Inflammatory macrophage treated with lipopolysaccharide for 4 hours (primary cell): ENCODE measurements at regions not wholly inside any gene's neighbourhood (a gene's known extent, or its start where the extent isn't known, plus 50 kb on each side); places are given as distances from the start of the nearest gene placed in this dataset.
"Not testable (repeated sequence)": the region's sequence is repeated elsewhere in the genome, so short reads cannot be mapped to it uniquely, and the experiment has no call there.

Experiments used
- DNase-seq: peaks from one replicate; pipeline ENCODE4 v3.0.0-alpha.2; 2020

DNA sequence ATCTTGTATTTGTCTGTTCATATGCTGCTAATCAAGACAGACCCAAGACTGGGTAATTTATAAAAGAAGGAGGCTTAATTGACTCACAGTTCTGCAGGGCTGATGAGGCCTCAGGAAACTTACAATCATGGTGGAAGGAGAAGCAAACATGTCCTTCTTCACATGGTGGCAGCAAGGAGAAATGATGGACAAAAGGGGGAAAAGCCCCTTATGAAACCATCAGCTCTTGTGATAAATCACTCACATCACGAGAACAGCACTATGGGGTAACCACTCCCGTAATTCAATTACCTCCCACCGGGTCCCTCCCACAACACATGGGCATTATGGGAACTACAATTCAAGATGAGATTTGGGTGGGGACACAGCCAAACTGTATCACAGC is 117.0 kb downstream of the TTC6 start:
- not testable (repeated sequence) for DNase-seq

DNA sequence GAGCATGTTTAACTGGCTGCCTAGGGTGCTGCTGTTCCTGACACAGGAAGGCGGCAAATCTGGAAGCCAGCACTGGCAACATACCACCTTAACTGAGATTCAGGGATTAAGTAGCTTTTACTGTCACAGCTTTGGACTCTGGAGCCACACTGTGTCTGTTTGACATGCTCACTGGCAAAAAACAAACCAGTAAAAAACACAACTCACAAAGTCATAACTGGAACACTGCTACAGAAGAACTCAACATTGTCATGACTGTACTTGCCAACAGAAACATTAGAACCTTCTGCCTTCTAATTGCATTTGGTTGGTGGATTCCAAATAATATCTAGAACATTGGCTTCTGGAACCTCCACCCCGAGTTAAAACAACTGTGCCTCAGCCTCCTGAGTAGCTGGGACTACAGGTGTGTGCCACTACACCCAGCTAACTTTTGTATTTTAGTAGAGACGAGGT is 117.6 kb downstream of the TTC6 start:
- no peak for DNase-seq

DNA sequence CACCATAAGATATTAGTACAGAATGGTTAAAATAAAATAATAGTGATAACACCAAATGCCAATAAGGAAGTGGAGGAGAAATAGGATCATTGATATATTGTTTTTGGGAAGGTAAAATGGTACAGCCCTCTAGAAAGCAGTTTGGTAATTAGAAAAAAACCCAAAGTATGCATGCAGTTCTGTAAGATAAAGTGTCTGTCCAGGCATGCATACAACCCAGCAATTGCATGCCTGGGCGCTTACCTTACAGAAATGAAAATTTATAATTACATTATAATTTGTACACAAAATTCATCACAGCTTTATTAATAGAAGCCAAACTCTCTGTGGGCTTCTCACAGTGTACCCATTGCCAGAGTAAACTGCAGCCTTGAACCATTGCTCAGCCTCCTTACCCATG is 124.7 kb downstream of the TTC6 start:
- no peak for DNase-seq

DNA sequence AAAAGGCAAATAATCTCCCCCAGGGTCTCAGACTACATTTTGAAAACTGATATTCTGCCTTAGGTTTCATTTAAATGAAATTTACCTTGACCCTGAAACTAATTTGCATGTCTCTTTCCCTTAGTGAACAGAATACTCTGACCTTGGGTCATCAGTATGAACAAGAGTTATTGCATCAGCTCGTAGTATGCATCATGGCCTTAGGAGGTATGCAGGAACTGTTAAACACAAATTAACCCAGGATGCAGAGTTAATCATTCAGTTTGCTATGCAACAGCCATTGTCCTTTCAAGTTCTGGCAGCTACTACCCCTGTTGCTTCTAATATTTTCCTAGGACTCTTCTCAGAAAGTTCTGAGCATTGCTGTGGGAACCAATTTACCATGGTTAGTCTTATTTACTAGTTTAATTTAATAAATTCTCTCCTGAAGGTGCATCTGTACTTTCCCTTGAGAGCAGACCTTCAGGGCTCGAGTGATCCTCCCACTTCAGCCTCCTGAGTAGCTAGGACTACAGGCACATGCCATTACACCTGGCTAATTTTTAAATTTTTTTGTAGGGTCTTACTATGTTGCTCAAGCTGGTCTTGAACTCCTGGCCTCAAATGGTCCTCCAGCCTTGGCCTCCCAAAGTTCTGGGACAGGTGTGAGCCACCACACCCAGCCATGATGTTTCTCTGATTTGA is 126.7 kb downstream of the TTC6 start:
- no peak for DNase-seq

DNA sequence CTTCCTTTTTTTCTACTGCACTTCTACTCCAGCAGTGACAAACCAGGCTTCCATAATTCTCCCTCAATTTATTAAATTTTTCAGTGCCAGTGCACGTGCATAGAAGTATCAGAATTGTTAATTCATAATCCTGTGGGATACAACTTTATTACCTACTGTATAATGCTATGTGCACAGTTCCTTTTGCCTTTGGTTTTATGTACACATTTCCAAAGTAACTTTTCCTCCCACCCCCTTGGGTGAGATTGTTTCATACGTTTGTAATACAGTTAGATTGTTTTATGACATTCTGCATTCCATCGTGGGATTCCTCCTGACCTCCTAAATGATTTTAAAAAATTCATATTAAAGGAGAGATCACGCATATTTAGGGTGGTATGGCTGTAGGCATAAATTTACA is 128.1 kb downstream of the TTC6 start:
- no peak for DNase-seq

GRCh38 chr14:37726708-37727107 is 131.3 kb downstream of the TTC6 start:
- no peak for DNase-seq

GRCh38 chr14:37729218-37729617 is 133.8 kb downstream of the TTC6 start:
- no peak for DNase-seq

DNA sequence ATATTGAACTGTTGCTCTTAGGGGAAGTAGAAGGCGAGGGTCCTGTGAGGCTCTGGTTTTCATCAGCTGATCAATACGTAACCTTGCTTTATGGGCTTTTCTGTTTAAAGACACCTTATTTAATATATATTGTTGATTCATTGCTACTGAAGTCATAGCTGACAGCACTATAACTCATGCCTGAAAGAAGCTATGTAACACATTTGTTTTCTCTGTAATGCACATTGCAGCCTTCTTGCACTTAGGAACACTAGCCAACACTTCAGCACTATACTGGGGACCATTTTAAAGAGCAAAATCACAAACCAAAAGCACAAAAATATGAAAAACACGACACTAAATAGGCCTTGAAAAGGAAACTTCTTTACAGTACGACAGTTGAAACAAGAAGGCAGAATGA is 135.7 kb downstream of the TTC6 start:
- DNase-seq: no peak

DNA sequence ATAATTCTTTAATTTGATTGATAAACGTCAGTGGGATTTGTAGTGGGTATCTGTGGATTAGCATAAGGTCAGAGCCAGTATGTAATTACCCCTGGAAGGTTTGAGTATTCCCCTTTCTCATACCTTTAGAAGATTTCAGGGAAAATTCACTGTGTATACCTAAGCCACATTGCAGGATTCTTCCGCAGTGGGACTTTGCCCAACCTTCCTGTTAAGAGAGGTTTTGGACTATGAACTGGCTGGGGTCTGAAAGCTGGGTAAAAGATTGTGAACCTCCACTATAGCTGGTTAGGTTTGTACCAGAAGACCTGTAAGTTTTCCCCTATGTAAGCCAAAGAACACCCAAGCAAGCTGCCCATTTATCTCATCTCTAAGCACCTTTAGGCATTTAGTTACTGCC is 150.2 kb downstream of the TTC6 start:
- no peak for DNase-seq

DNA sequence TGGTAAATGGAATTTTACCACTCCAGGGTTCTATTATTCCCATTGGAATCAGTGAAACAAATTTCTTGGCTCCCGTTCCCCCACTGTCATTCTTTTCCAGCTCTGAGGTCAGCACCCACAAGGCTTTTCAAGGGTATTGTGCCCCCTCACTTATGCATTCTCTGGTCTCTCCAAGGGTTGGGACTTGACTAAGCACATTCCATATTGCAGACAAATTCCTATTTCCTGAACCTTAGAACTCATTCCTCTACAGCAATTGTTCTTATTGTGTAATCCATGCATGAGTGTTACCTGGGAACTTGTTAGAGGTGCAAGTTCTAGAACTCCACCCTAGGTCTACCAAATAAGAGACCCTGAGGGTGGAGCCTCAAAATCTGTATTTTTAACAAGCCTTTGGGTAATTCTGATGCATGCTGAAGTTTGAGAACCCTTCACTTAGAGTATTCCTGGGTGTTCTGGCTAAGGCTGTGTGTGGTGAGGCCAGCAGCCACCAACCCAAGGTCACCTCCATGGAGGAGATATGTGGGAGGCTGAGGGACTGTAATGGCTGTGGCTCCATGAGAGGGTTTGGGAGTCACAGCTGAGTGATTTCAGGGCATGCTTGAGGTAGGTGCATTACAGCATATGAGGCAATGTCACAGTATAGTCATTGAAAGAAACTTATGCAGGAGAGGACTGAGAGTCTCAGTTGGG is 150.9 kb downstream of the TTC6 start:
- DNase-seq: no peak

- no peak for DNase-seq
These were observed 158.0 kb downstream of the TTC6 start for GRCh38 chr14:37753459-37753858.

DNA sequence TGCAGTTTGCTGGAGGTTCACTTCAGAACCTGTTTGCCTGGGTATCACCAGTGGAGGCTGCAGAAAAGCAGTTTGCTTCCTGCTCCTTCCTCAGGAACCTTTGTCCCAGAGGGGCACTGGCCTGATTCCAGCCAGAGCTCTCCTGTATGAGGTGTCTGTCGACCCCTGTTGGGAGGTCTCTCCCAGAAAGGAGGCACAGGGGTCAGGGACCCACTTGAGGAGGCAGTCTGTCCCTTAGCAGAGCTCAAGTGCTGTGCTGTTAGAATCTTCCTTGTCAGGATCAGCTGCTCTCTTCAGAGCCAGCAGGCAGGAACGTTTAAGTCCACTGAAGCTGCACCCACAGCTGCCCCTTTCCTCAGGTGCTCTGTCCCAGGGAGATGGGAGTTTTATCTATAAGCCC is 164.8 kb downstream of the TTC6 start:
- DNase-seq: not testable (repeated sequence)

GRCh38 chr14:37763266-37763665 is 167.8 kb downstream of the TTC6 start:
- no peak for DNase-seq

GRCh38 chr14:37772283-37772682 is 176.9 kb downstream of the TTC6 start:
- DNase-seq: not testable (repeated sequence)

DNA sequence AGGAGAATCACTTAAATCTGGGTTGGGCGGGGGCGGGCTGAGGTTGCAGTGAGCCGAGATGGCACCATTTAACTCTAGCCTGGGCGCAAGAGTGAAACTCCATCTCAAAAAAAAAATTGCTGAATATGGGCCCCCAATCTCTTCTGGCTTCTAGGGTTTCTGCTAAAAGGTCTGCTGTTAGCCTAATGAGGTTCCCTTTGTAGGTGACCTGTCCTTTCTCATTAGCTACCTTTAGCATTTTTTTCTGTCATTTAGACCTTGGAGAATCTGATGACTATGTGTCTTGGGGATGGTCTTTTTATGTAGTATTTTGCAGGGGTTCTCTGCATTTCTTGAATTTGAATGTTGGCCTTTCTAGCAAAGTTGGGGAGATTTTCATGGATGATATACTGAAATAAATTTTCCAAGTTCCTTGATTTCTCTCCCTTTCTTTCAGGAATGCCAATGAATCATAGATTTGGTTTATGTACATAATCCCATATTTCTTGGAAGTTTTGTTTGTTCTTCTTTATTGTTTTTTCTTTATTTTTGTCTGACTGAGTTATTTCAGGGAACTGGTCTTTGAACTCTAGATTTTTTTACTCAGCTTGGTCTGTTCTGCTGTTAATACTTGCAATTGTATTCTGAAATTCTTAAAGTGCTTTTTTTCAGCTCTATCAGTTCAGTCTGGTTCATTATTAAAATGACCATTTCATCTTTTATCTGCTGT is 181.5 kb downstream of the TTC6 start:
- DNase-seq: no peak

- no peak for DNase-seq
These were observed 182.9 kb downstream of the TTC6 start for GRCh38 chr14:37778135-37778943.

DNA sequence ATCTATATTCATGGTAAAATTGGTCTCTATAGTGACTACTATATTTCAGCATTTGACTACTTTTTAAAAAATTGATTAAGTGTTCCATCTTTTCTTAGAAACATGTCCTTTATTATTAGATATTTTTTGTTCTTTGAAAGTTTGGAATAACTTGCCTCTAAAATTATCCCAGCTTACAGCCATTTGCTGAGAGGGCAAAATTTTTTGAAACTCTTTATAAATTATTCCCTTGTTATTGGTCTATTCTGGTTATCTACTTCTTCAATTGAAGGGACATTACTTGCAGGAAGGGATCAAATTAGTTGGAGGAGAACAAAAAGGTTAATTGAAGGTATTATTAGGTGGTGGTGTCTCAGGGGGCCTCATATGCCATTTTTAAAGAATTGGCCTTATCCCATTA is 184.1 kb downstream of the TTC6 start:
- no peak for DNase-seq

GRCh38 chr14:37780731-37781130 is 185.3 kb downstream of the TTC6 start:
- DNase-seq: not testable (repeated sequence)

- not testable (repeated sequence) for DNase-seq
These were observed 188.9 kb downstream of the TTC6 start for GRCh38 chr14:37784203-37784826.

DNA sequence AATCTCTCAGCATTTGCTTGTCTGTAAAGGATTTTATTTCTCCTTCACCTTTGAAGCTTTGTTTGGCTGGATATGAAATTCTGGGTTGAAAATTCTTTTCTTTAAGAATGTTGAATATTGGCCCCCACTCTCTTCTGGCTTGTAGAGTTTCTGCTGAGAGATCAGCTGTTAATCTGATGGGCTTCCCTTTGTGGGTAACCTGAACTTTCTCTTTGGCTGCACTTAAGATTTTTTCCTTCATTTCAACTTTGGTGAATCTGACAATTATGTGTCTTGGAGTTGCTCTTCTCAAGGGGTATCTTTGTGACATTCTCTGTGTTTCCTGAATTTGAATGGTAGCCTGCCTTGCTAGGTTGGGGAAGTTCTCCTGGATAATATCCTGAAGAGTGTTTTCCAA is 189.4 kb downstream of the TTC6 start:
- not testable (repeated sequence) for DNase-seq

- not testable (repeated sequence) for DNase-seq
These were observed 189.9 kb downstream of the TTC6 start for GRCh38 chr14:37785298-37785697.

DNA sequence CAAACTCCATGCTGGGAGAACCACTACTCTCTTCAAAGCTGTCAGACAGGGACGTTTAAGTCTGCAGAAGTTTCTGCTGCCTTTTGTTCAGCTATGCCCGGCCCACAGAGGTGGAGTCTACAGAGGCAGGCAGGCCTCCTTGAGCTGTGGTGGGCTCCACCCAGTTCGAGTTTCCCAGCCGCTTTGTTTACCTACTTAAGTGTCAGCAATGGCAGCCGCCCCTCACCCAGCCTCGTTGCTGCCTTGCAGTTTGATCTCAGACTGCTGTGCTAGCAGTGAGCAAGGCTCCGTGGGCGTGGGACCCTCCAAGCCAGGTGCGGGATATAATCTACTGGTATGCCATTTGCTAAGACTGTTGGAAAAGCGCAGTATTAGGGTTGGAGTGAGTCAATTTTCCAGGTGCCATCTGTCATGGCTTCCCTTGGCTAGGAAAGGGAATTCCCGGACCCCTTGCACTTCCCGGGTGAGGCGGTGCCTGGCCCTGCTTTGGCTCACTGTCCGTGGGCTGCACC is 190.7 kb downstream of the TTC6 start:
- not testable (repeated sequence) for DNase-seq
